Lower leg skin (tissue), 3 donors: ENCODE measurements at regions not wholly inside any gene's neighbourhood (a gene's known extent, or its start where the extent isn't known, plus 50 kb on each side); places are given as distances from the start of the nearest gene placed in this dataset.

Source experiments
- POLR2A ChIP-seq, 2 donors: fragments of 450-650 bp; IDR thresholded peaks; one replicate each; pipeline ENCODE4 v1.6.1; 2016 to 2017; ENCODE audit warnings: antibody characterized with exemption in 2 of 2, mild to moderate bottlenecking in 1 of 2, moderate library complexity in 1 of 2
- TF ChIP-seq, protein P1 (sequence below), 3 donors: fragments of 450-650 bp; IDR thresholded peaks; one replicate each; pipeline ENCODE4 v1.5.1; 2016; ENCODE audit warnings: antibody characterized with exemption in 3 of 3, mild to moderate bottlenecking in 3 of 3, moderate library complexity in 2 of 3

DNA sequence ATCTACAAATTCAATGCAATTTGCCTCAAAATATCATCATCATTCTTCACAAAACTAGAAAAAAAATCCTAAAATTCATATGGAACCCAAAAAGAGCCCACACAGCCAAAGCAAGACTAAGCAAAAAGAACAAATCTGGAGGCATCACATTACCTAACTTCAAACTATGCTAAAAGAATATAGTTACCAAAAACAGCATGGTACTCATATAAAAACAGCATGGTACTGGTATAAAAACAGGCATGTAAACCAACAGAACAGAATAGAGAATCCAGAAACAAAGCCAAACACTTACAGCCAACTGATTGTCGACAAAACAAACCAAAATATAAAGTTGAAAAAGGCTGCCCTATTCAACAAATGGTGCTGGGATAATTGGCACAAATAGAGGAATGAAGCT lies 278.1 kb downstream of the TPBG start:
- TF ChIP-seq, protein P1, sequence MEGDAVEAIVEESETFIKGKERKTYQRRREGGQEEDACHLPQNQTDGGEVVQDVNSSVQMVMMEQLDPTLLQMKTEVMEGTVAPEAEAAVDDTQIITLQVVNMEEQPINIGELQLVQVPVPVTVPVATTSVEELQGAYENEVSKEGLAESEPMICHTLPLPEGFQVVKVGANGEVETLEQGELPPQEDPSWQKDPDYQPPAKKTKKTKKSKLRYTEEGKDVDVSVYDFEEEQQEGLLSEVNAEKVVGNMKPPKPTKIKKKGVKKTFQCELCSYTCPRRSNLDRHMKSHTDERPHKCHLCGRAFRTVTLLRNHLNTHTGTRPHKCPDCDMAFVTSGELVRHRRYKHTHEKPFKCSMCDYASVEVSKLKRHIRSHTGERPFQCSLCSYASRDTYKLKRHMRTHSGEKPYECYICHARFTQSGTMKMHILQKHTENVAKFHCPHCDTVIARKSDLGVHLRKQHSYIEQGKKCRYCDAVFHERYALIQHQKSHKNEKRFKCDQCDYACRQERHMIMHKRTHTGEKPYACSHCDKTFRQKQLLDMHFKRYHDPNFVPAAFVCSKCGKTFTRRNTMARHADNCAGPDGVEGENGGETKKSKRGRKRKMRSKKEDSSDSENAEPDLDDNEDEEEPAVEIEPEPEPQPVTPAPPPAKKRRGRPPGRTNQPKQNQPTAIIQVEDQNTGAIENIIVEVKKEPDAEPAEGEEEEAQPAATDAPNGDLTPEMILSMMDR (IDR thresholded peaks at IDR 0.05) = no peak
- no peak for TF ChIP-seq POLR2A (IDR thresholded peaks at IDR 0.05)
